H9 (cell line): ENCODE measurements at regions not wholly inside any gene's neighbourhood (a gene's known extent, or its start where the extent isn't known, plus 50 kb on each side); places are given as distances from the start of the nearest gene placed in this dataset.

Experiments used
- DNase-seq: peaks from one replicate; pipeline ENCODE4 v3.0.0-alpha.2; 2017
- H2AFZ ChIP-seq: one replicate; pipeline ENCODE4 v1.6.1; 2013; ENCODE audit warnings: mild to moderate bottlenecking, low read length, control low read depth, moderate library complexity
- H2AK5ac ChIP-seq: 2 replicates; pipeline ENCODE4 v1.6.1; 2013; ENCODE audit warnings: low read length, control low read depth, mixed read lengths; ENCODE audit not compliant: insufficient read length
- H2BK120ac ChIP-seq: one replicate; pipeline ENCODE4 v1.6.1; 2013; ENCODE audit warnings: low read depth, mild to moderate bottlenecking, low read length, control low read depth, inconsistent platforms; ENCODE audit not compliant: poor library complexity, severe bottlenecking
- H2BK12ac ChIP-seq: 2 replicates; pipeline ENCODE4 v1.6.1; 2013; ENCODE audit warnings: low read length, control low read depth, mixed read lengths, low read depth; ENCODE audit not compliant: insufficient read length
- H2BK15ac ChIP-seq: 2 replicates; pipeline ENCODE4 v1.6.1; 2013; ENCODE audit warnings: low read depth, low read length, control low read depth
- H2BK20ac ChIP-seq: one replicate; pipeline ENCODE4 v1.6.1; 2013; ENCODE audit warnings: low read depth, mild to moderate bottlenecking, low read length, control low read depth, inconsistent platforms; ENCODE audit not compliant: poor library complexity, severe bottlenecking
- H2BK5ac ChIP-seq: 2 replicates; pipeline ENCODE4 v1.6.1; 2013; ENCODE audit warnings: low read length, control low read depth, mixed read lengths; ENCODE audit not compliant: insufficient read length
- H3K14ac ChIP-seq: 2 replicates; pipeline ENCODE4 v1.6.1; 2013; ENCODE audit warnings: low read length, control low read depth; ENCODE audit not compliant: insufficient read depth
- H3K18ac ChIP-seq: 2 replicates; pipeline ENCODE4 v1.6.1; 2013; ENCODE audit warnings: low read depth, mild to moderate bottlenecking, mixed read lengths, low read length, control low read depth; ENCODE audit not compliant: insufficient read length
- H3K23ac ChIP-seq: 2 replicates; pipeline ENCODE4 v1.6.1; 2013; ENCODE audit warnings: low read length, control low read depth, mixed read lengths, low read depth; ENCODE audit not compliant: insufficient read length
- H3K23me2 ChIP-seq: 2 replicates; pipeline ENCODE4 v1.6.1; 2013; ENCODE audit warnings: low read depth, mild to moderate bottlenecking, mixed read lengths, low read length, control low read depth; ENCODE audit not compliant: insufficient read length, poor library complexity, severe bottlenecking
- H3K27ac ChIP-seq: 2 replicates; pipeline ENCODE4 v1.5.1; 2013; ENCODE audit warnings: low read length, control low read depth, mixed read lengths, low read depth; ENCODE audit not compliant: insufficient read length
- H3K27me3 ChIP-seq: 2 replicates; pipeline ENCODE4 v1.6.1; 2013; ENCODE audit warnings: low read length, control low read depth, inconsistent platforms; ENCODE audit not compliant: insufficient read depth
- H3K4ac ChIP-seq: 2 replicates; pipeline ENCODE4 v1.6.1; 2013; ENCODE audit warnings: low read depth, mild to moderate bottlenecking, control low read depth, inconsistent platforms, low read length, moderate library complexity
- H3K4me1 ChIP-seq: 2 replicates; pipeline ENCODE4 v1.6.1; 2013; ENCODE audit warnings: low read length, control low read depth, inconsistent platforms; ENCODE audit not compliant: insufficient read depth
- H3K4me2 ChIP-seq: 2 replicates; pipeline ENCODE4 v1.6.1; 2013; ENCODE audit warnings: low read length, control low read depth, mixed read lengths; ENCODE audit not compliant: insufficient read length, insufficient read depth
- H3K56ac ChIP-seq: 2 replicates; pipeline ENCODE4 v1.6.1; 2013; ENCODE audit warnings: low read depth, mild to moderate bottlenecking, mixed read lengths, low read length, control low read depth; ENCODE audit not compliant: insufficient read length
- H3K79me1 ChIP-seq: 2 replicates; pipeline ENCODE4 v1.6.1; 2013; ENCODE audit warnings: low read depth, mild to moderate bottlenecking, moderate library complexity, low read length, control low read depth, inconsistent platforms; ENCODE audit not compliant: insufficient read depth, poor library complexity, severe bottlenecking
- H3K79me2 ChIP-seq: 2 replicates; pipeline ENCODE4 v1.6.1; 2013; ENCODE audit warnings: low read length, control low read depth, inconsistent platforms; ENCODE audit not compliant: insufficient read depth
- H3K9ac ChIP-seq: 2 replicates; pipeline ENCODE4 v1.6.1; 2013; ENCODE audit warnings: low read length, control low read depth, mixed read lengths; ENCODE audit not compliant: insufficient read length; ENCODE audit errors: extremely low read depth
- H3K9me3 ChIP-seq: one replicate; pipeline ENCODE4 v1.6.1; 2013; ENCODE audit warnings: low read depth, low read length, inconsistent platforms; ENCODE audit not compliant: control insufficient read depth
- H3T11ph ChIP-seq: one replicate; pipeline ENCODE4 v1.6.1; 2013; ENCODE audit warnings: mild to moderate bottlenecking, low read length, control low read depth, inconsistent platforms
- H4K20me1 ChIP-seq: one replicate; pipeline ENCODE4 v1.6.1; 2013; ENCODE audit not compliant: control insufficient read depth, insufficient read length, insufficient read depth
- H4K5ac ChIP-seq: 2 replicates; pipeline ENCODE4 v1.6.1; 2013; ENCODE audit warnings: low read depth, mild to moderate bottlenecking, mixed read lengths, low read length, control low read depth; ENCODE audit not compliant: insufficient read length
- H4K8ac ChIP-seq: replicated peaks from 2 replicates; pipeline ENCODE4 v1.6.1; 2013; ENCODE audit warnings: low read length, control low read depth, mixed read lengths, low read depth; ENCODE audit not compliant: insufficient read length
- H4K91ac ChIP-seq: 2 replicates; pipeline ENCODE4 v1.6.1; 2013; ENCODE audit warnings: low read depth, mild to moderate bottlenecking, moderate library complexity, mixed read lengths, low read length, control low read depth; ENCODE audit not compliant: insufficient read length
- H3K27ac Mint-ChIP-seq, 3 experiments: 2 replicates in 2 of 3; 3 replicates in 1 of 3; pipeline ENCODE4 v1.8.0; 2020 to 2021; ENCODE audit warnings: mixed read lengths in 3 of 3, mild to moderate bottlenecking in 1 of 3, moderate library complexity in 1 of 3
- H3K27me3 Mint-ChIP-seq: 2 replicates; pipeline ENCODE4 v1.8.0; 2021; ENCODE audit warnings: low read depth, mild to moderate bottlenecking, moderate library complexity, mixed read lengths
- H3K36me3 Mint-ChIP-seq, 3 experiments: 2 replicates in 2 of 3; 3 replicates in 1 of 3; pipeline ENCODE4 v1.8.0; 2020 to 2021; ENCODE audit warnings: low read depth in 3 of 3, mixed read lengths in 3 of 3; ENCODE audit not compliant: insufficient read depth in 1 of 3
- H3K4me1 Mint-ChIP-seq, 2 experiments: 2 replicates each; pipeline ENCODE4 v1.8.0; 2020; ENCODE audit warnings: mixed read lengths in 2 of 2
- H3K4me3 Mint-ChIP-seq, 2 experiments: 2 replicates in 1 of 2; 3 replicates in 1 of 2; pipeline ENCODE4 v1.8.0; 2020 to 2021; ENCODE audit warnings: mild to moderate bottlenecking in 2 of 2, mixed read lengths in 2 of 2, moderate library complexity in 1 of 2
- H3K9me3 Mint-ChIP-seq, 2 experiments: 2 replicates in 1 of 2; 3 replicates in 1 of 2; pipeline ENCODE4 v1.8.0; 2020; ENCODE audit warnings: mild to moderate bottlenecking in 2 of 2, mixed read lengths in 2 of 2, moderate library complexity in 1 of 2
- CTCF ChIP-seq: fragments of 200-600 bp; sonication (generic); conservative IDR thresholded peaks from 3 replicates; pipeline ENCODE4 v1.8.0; 2021; ENCODE audit warnings: antibody characterized with exemption, mild to moderate bottlenecking
- WGBS: extraction: QIAGEN DNeasy Blood & Tissue Kit; methylation state at CpG from one replicate; pipeline ENCODE4 v1.1.7; 2013; ENCODE audit warnings: missing lambda C conversion rate, low lambda C conversion rate, mixed read lengths; ENCODE audit not compliant: insufficient read length; ENCODE audit errors: extremely low coverage; 5-methylcytosine and 5-hydroxymethylcytosine counted together

- Histone ChIP-seq H3K9ac (no peak overlapping the region), H4K8ac (no peak overlapping the region), H2BK120ac (no peak overlapping the region), H2BK20ac (no peak overlapping the region), H3K18ac (no peak overlapping the region), H3K14ac (no peak overlapping the region), H3K23me2 (no peaks in the 10 kb centered on the region), H3K79me2 (no peaks in the 10 kb centered on the region), H2BK15ac (no peak overlapping the region), H3K27ac (no peak overlapping the region), H3K4me1 (peaks cover 2% of the 10 kb centered on the region; the same call in 1 of the 2 replicates), H3T11ph (no peak overlapping the region), H3K4me2 (no peak overlapping the region), H4K20me1 (no peaks in the 10 kb centered on the region), H3K56ac (no peak overlapping the region), H2AFZ (no peak overlapping the region), H4K5ac (no peak overlapping the region), H3K4ac (no peak overlapping the region), H3K23ac (no peak overlapping the region), H3K79me1 (no peaks in the 10 kb centered on the region), H2BK5ac (no peak overlapping the region), H2AK5ac (no peak overlapping the region), H2BK12ac (no peak overlapping the region), H3K9me3 (no peaks in the 10 kb centered on the region), H3K27me3 (no peaks in the 10 kb centered on the region), H4K91ac (no peak overlapping the region)
- WGBS, result no CpG with 5 or more reads among the region's 2 CpGs
- Mint-ChIP-seq H3K4me1 (peaks cover 4 to 8% of the 10 kb centered on the region in 2 experiments; a peak in 2 of 4 replicates), H3K4me3 (no peak overlapping the region), H3K27ac (no peak overlapping the region), H3K36me3 (no peaks in the 10 kb centered on the region), H3K9me3 (no peaks in the 10 kb centered on the region), H3K27me3 (no peaks in the 10 kb centered on the region; the same call in 1 of the 2 replicates)
- no peak for TF ChIP-seq CTCF
- DNase-seq, result no peak
Observed at GRCh38 chr16:77592021-77592420, 130.3 kb upstream of the NUDT7 start.
